ENCODE measurements at regions not wholly inside any gene's neighbourhood (a gene's known extent, or its start where the extent isn't known, plus 50 kb on each side); places are given as distances from the start of the nearest gene placed in this dataset.

DNA sequence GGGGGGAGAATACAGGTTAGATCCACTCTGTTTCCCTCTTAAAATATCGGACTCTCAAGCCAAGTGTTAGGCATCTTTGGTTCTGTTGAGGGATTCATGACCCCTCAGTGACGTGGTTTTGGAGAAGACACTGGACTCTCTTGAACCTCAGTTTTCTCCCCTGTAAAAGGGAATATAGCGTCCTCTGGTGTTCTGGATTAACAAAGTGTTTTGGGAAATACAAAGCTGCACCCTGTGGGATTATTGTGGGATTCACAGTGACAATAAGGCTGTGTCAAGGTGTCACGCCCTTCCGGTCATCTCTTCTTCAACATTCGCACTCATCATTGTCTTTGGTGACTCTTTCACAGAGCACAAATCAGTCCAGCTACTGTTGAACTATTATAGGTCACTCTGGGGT is 139.0 kb downstream of the IRX1 start:
- Histone ChIP-seq H3K36me3 (ENCODE audit: insufficient read depth, low read length) (no peaks in the 10 kb centered on the region), H3K4me3 (ENCODE audit: low read depth, low read length) (no peak overlapping the region), H3K4me1 (ENCODE audit: control insufficient read depth, insufficient read depth, low read length, unreplicated experiment) (no peaks in the 10 kb centered on the region), H3K79me2 (ENCODE audit: control insufficient read depth, insufficient read depth, low read length, unreplicated experiment) (no peaks in the 10 kb centered on the region), H2AFZ (ENCODE audit: low read length, unreplicated experiment) (no peak overlapping the region), H3K27me3 (ENCODE audit: insufficient read depth, low read length) (no peaks in the 10 kb centered on the region), H3K27ac (ENCODE audit: low read depth, low read length) (no peak overlapping the region)

DNA sequence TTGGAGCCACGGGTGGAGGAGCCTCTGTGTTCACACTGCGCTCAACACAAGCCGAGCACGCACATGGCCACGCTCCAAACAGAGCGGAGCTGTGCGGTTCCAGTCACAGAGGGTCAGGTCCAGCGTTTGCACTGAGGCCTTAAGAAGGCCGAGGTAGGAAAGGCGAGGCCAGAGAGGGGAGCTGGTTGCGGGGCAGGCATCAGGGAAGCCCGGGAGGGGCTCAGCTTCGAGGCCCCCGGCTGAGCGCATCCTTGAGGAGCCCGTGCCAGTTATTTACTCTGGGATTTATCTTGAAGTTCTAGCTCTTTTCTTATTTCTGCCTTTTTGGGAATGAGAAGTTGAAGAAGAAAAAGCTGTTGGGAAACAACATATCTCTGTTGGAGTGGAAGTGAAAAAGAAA is 140.8 kb downstream of the IRX1 start:
- no peaks in the 10 kb centered on the region for H3K4me1 ChIP-seq (ENCODE audit: control insufficient read depth, insufficient read depth, low read length, unreplicated experiment)
- H3K79me2 ChIP-seq (ENCODE audit: control insufficient read depth, insufficient read depth, low read length, unreplicated experiment), result no peaks in the 10 kb centered on the region
- no peaks in the 10 kb centered on the region for H3K36me3 ChIP-seq (ENCODE audit: insufficient read depth, low read length)
- H2AFZ ChIP-seq (ENCODE audit: low read length, unreplicated experiment), result no peak overlapping the region
- H3K27ac ChIP-seq (ENCODE audit: low read depth, low read length), result no peak overlapping the region
- no peaks in the 10 kb centered on the region for H3K27me3 ChIP-seq (ENCODE audit: insufficient read depth, low read length)
- H3K4me3 ChIP-seq (ENCODE audit: low read depth, low read length), result no peak overlapping the region

DNA sequence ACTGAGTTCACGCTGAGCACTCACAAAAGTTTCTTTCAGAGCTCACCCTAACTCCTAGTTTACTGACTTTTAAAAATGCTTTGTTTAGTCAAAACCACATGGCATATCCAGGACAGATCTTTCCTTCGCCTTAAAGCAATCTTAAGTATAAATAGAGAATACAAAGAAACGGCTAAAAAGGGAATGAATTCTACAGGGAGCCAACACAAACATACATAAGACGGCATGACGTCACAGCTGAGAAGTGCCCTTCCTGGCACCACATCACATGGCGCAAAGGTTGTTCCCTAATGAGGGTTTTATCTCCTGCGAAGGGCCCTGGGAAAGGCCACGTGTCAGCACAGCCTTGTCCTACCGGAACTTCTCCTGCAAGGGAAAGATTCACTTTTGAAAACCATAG is 141.3 kb downstream of the IRX1 start:
- H3K27ac ChIP-seq (ENCODE audit: low read depth, low read length), result no peak overlapping the region
- H3K4me3 ChIP-seq (ENCODE audit: low read depth, low read length), result no peak overlapping the region
- H3K36me3 ChIP-seq (ENCODE audit: insufficient read depth, low read length), result no peaks in the 10 kb centered on the region
- no peaks in the 10 kb centered on the region for H3K27me3 ChIP-seq (ENCODE audit: insufficient read depth, low read length)
- H3K4me1 ChIP-seq (ENCODE audit: control insufficient read depth, insufficient read depth, low read length, unreplicated experiment), result no peaks in the 10 kb centered on the region
- no peaks in the 10 kb centered on the region for H3K79me2 ChIP-seq (ENCODE audit: control insufficient read depth, insufficient read depth, low read length, unreplicated experiment)
- no peak overlapping the region for H2AFZ ChIP-seq (ENCODE audit: low read length, unreplicated experiment)

DNA sequence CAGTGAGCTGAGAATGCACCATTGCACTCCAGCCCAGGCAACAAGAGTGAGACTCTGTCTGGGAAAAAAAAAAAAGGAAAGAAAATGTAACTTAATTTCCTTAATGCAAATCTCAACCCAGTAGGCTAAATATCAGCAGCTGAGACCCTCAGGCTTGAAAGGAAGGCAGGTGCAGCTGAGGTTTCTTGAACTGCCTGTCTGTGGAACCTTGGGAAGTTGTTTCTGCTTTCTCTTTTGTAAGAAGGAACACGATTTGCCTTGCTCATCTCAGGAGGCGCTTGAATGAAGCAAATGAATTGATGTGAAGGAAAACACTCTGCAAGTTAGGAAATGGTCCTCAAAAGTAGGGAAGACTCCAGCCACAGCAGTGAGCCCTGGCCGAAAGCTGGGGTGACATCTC is 143.3 kb downstream of the IRX1 start:
- H2AFZ ChIP-seq (ENCODE audit: low read length, unreplicated experiment), result no peak overlapping the region
- no peaks in the 10 kb centered on the region for H3K27me3 ChIP-seq (ENCODE audit: insufficient read depth, low read length)
- no peaks in the 10 kb centered on the region for H3K4me1 ChIP-seq (ENCODE audit: control insufficient read depth, insufficient read depth, low read length, unreplicated experiment)
- no peaks in the 10 kb centered on the region for H3K36me3 ChIP-seq (ENCODE audit: insufficient read depth, low read length)
- no peak overlapping the region for H3K4me3 ChIP-seq (ENCODE audit: low read depth, low read length)
- H3K79me2 ChIP-seq (ENCODE audit: control insufficient read depth, insufficient read depth, low read length, unreplicated experiment), result no peaks in the 10 kb centered on the region
- no peak overlapping the region for H3K27ac ChIP-seq (ENCODE audit: low read depth, low read length)

DNA sequence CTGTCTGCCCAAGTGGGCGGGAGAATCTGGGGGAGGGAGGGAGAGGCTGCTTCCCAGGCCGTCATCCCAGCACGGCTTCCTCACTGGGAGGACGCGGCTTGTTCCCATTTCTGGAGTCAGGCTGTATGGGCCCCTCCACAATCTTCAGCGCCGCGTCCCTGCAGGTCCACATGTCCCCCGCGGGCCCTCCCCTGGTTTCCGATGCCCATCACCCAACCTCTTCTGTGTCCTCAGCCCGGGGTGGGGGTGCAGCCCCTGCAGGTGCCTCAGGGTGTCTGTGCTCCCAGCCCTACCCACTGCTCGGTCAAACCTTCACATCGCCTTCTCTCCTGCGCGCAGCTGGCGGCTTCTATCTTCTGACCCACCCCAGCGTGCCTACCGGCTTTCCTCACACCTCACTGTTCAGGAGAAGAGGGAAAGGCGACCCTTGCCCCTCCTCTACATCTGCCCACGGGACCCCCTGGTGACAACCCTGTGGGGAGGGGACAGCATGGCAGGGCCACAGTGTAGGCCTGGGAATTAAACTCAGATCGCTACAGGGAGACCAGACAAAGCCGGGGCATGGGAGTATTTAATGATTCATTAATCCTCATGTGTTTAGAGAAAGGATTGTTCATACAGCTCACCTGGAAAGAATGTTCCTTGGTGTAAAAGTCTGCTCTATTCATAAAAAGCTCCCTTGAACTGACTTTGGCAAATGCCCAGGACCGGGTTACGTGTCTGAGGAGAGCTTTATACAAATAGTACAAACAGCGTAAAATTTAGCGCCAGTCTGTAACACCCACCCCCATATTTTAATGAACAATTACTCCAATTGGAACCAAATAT is 145.1 kb downstream of the IRX1 start:
- Histone ChIP-seq H3K79me2 (ENCODE audit: control insufficient read depth, insufficient read depth, low read length, unreplicated experiment) (no peaks in the 10 kb centered on the region), H3K4me3 (ENCODE audit: low read depth, low read length) (no peak overlapping the region), H3K4me1 (ENCODE audit: control insufficient read depth, insufficient read depth, low read length, unreplicated experiment) (no peaks in the 10 kb centered on the region), H3K27ac (ENCODE audit: low read depth, low read length) (no peak overlapping the region), H2AFZ (ENCODE audit: low read length, unreplicated experiment) (no peak overlapping the region), H3K27me3 (ENCODE audit: insufficient read depth, low read length) (no peaks in the 10 kb centered on the region), H3K36me3 (ENCODE audit: insufficient read depth, low read length) (no peaks in the 10 kb centered on the region)

DNA sequence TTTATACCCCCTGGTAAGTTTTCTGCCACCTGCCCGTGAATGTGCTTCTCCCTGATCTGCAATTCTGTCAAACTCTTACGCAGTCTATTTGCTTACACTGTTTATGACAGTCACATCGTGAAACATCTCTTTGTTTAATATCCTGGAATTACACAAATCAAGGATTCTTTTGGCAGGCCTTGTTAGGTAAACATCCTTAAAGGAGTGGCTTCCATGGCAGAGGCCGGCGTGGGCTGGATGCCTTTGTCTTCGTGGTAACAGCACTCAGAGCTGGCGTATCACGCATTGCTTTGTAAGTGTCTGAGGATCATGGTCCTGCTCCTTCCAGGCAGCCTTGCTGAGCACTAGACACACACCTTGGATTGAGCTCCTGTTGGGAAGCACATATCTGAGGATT is 145.7 kb downstream of the IRX1 start:
- Histone ChIP-seq H3K27me3 (ENCODE audit: insufficient read depth, low read length) (no peaks in the 10 kb centered on the region), H3K79me2 (ENCODE audit: control insufficient read depth, insufficient read depth, low read length, unreplicated experiment) (no peaks in the 10 kb centered on the region), H3K27ac (ENCODE audit: low read depth, low read length) (no peak overlapping the region), H3K4me1 (ENCODE audit: control insufficient read depth, insufficient read depth, low read length, unreplicated experiment) (no peaks in the 10 kb centered on the region), H2AFZ (ENCODE audit: low read length, unreplicated experiment) (no peak overlapping the region), H3K36me3 (ENCODE audit: insufficient read depth, low read length) (no peaks in the 10 kb centered on the region), H3K4me3 (ENCODE audit: low read depth, low read length) (no peak overlapping the region)

DNA sequence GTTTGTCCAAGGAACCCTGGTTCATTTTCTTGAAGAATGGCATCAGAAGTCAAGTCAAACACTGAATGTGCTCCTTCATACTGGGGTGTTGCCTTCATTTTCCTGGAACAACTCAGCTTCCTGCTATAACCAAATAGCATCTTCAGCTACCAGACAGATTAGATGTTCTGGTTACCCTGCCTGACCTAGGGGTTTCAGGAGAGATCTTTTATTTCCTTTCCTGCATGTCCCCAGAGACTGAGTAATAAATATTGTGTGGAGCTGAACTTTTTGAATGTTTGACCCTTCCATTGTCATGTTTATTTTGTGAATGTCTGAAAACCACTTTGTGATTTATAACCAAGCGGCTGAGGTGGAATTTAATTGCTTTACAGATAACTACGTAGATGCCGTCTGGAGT is 147.1 kb downstream of the IRX1 start:
- no peak overlapping the region for H3K4me3 ChIP-seq (ENCODE audit: low read depth, low read length)
- H3K27me3 ChIP-seq (ENCODE audit: insufficient read depth, low read length), result no peaks in the 10 kb centered on the region
- no peak overlapping the region for H2AFZ ChIP-seq (ENCODE audit: low read length, unreplicated experiment)
- no peaks in the 10 kb centered on the region for H3K79me2 ChIP-seq (ENCODE audit: control insufficient read depth, insufficient read depth, low read length, unreplicated experiment)
- no peaks in the 10 kb centered on the region for H3K4me1 ChIP-seq (ENCODE audit: control insufficient read depth, insufficient read depth, low read length, unreplicated experiment)
- H3K36me3 ChIP-seq (ENCODE audit: insufficient read depth, low read length), result no peaks in the 10 kb centered on the region
- H3K27ac ChIP-seq (ENCODE audit: low read depth, low read length), result no peak overlapping the region

DNA sequence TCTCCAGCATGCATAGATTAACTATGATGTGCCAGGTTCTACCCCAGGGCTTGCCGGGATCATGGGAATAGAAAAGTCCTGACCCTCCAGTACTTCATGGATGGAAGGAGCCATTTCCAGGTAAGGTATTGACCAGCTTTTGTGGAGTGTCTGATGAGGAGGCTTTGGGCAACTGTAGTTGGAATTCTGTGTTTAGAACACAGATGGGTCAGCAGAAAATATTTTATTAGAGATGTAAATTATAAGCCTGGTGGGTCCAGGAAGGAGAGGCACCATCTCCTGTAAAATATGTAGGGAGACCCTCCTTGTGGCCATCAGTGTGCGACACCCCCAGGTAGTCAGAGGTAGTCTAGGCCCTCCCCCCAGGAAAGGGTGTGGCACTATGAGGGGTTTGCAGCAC is 156.2 kb downstream of the IRX1 start:
- H3K27ac ChIP-seq (ENCODE audit: low read depth, low read length), result no peak overlapping the region

DNA sequence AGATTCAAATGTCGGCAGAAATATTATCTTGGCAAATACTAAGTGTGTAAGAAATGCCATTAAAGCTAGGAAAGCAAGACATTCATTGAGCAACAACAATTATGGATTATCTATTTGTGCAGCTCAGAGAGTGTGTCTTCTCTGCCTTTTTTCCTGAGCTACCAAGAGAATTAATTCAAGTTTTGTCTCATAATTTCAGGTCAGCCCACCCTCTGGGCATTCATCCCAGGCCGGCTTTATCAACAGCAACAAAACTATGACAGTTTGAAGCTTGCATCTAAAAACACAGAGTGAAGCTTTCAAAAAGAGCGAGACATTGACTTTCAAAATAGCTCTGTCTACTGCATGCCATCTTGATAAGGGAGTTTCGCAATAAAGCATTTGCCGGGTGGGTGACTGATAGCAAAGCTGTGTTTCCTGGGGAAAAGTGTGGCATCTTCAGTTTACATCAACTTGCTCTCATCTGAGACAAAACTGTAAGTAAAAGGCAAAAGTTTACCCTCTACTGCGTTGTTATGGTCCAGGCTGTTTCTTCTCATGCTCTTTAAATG is 182.4 kb downstream of the IRX1 start:
- no peaks in the 10 kb centered on the region for H3K4me1 ChIP-seq (ENCODE audit: control insufficient read depth, insufficient read depth, low read length, unreplicated experiment)
- H3K36me3 ChIP-seq (ENCODE audit: insufficient read depth, low read length), result no peaks in the 10 kb centered on the region
- no peaks in the 10 kb centered on the region for H3K79me2 ChIP-seq (ENCODE audit: control insufficient read depth, insufficient read depth, low read length, unreplicated experiment)
- H3K27me3 ChIP-seq (ENCODE audit: insufficient read depth, low read length), result no peaks in the 10 kb centered on the region
- no peak overlapping the region for H2AFZ ChIP-seq (ENCODE audit: low read length, unreplicated experiment)
- H3K27ac ChIP-seq (ENCODE audit: low read depth, low read length), result no peak overlapping the region
- H3K4me3 ChIP-seq (ENCODE audit: low read depth, low read length), result no peak overlapping the region

More for the DNA sequence above, 156.2 kb downstream of the IRX1 start:
- no peaks in the 10 kb centered on the region for H3K4me1 ChIP-seq (ENCODE audit: control insufficient read depth, insufficient read depth, low read length, unreplicated experiment)
- H3K27me3 ChIP-seq (ENCODE audit: insufficient read depth, low read length), result no peaks in the 10 kb centered on the region
- H3K4me3 ChIP-seq (ENCODE audit: low read depth, low read length), result no peak overlapping the region
- H2AFZ ChIP-seq (ENCODE audit: low read length, unreplicated experiment), result no peak overlapping the region
- no peaks in the 10 kb centered on the region for H3K36me3 ChIP-seq (ENCODE audit: insufficient read depth, low read length)
- H3K79me2 ChIP-seq (ENCODE audit: control insufficient read depth, insufficient read depth, low read length, unreplicated experiment), result no peaks in the 10 kb centered on the region

DNA sequence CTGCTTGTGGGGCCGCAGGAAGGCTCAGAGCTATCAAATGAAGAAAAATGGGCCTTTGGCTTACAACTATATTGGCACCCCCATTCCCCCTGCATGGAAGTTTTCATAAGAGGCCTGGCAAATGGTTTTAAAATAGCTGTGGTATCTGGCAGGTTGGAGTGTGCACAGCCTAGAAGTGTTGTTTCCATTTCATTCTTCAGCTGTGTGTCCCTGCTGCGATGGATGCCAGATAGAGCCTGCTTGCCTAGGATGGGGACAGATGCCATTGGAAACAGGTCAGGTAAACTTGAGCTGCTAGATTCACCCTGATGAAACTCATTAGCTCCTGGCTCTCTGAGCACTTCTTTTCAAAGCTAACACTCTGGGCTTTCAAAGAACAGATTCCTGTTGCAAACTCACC is 183.3 kb downstream of the IRX1 start:
- Histone ChIP-seq H3K4me3 (ENCODE audit: low read depth, low read length) (no peak overlapping the region), H3K4me1 (ENCODE audit: control insufficient read depth, insufficient read depth, low read length, unreplicated experiment) (no peaks in the 10 kb centered on the region), H3K79me2 (ENCODE audit: control insufficient read depth, insufficient read depth, low read length, unreplicated experiment) (no peaks in the 10 kb centered on the region), H3K36me3 (ENCODE audit: insufficient read depth, low read length) (no peaks in the 10 kb centered on the region), H3K27ac (ENCODE audit: low read depth, low read length) (no peak overlapping the region), H3K27me3 (ENCODE audit: insufficient read depth, low read length) (no peaks in the 10 kb centered on the region), H2AFZ (ENCODE audit: low read length, unreplicated experiment) (no peak overlapping the region)

DNA sequence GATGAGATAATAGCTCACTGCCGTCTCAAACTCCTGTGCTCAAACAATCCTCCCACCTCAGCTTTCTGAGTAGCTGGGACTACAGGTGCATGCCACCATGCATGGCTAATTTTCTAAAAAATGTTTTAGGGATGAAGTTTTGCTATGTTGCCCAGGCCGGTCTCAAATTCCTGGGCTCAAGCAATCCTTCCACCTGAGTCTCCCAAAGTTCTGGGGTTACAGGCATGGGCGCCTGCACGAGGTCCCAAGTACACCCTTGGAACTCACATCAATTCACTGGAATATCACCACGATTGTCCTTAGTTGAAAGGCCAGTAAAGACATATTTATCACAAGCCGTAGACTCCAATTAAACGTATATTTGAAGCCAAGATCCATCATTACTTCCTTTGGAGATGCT is 184.6 kb downstream of the IRX1 start:
- Histone ChIP-seq H3K4me3 (ENCODE audit: low read depth, low read length) (no peak overlapping the region), H3K4me1 (ENCODE audit: control insufficient read depth, insufficient read depth, low read length, unreplicated experiment) (no peaks in the 10 kb centered on the region), H2AFZ (ENCODE audit: low read length, unreplicated experiment) (no peak overlapping the region), H3K27me3 (ENCODE audit: insufficient read depth, low read length) (no peaks in the 10 kb centered on the region), H3K79me2 (ENCODE audit: control insufficient read depth, insufficient read depth, low read length, unreplicated experiment) (no peaks in the 10 kb centered on the region), H3K36me3 (ENCODE audit: insufficient read depth, low read length) (no peaks in the 10 kb centered on the region), H3K27ac (ENCODE audit: low read depth, low read length) (no peak overlapping the region)

Measured in ACC112 (cell line).